Prostate gland (tissue), 2 donors: ENCODE measurements at regions not wholly inside any gene's neighbourhood (a gene's known extent, or its start where the extent isn't known, plus 50 kb on each side); places are given as distances from the start of the nearest gene placed in this dataset.
"Not testable (repeated sequence)": the region's sequence is repeated elsewhere in the genome, so short reads cannot be mapped to it uniquely, and the experiment has no call there.

Source experiments
- DNase-seq: peaks from one replicate; pipeline ENCODE4 v3.0.0-alpha.2; 2019; ENCODE audit warnings: low spot score
- H3K27ac ChIP-seq, 2 donors: fragments of 200-600 bp; sonication (generic); 2 replicates each; pipeline ENCODE4 v1.5.1; 2017 to 2019
- H3K27me3 ChIP-seq: fragments of 200-600 bp; sonication (generic); replicated peaks from 2 replicates; pipeline ENCODE4 v1.5.1; 2019; ENCODE audit not compliant: insufficient read depth
- H3K36me3 ChIP-seq, 2 donors: fragments of 200-600 bp; sonication (generic); 1 replicate in 1 of 2; 2 replicates in 1 of 2; pipeline versions ENCODE4 v1.5.1 to v1.8.1; 2017 to 2019
- H3K4me1 ChIP-seq: fragments of 200-600 bp; sonication (generic); replicated peaks from 2 replicates; pipeline ENCODE4 v1.5.1; 2019
- H3K4me3 ChIP-seq, 2 donors: fragments of 200-600 bp; sonication (generic); 2 replicates each; pipeline ENCODE4 v1.5.1; 2017 to 2019
- H3K9me3 ChIP-seq: fragments of 200-600 bp; sonication (generic); 2 replicates; pipeline ENCODE4 v1.5.1; 2017
- POLR2A ChIP-seq: fragments of 450-650 bp; IDR thresholded peaks from one replicate; pipeline ENCODE4 v1.6.1; 2016; ENCODE audit warnings: antibody characterized with exemption, mild to moderate bottlenecking
- POLR2AphosphoS5 ChIP-seq: sonication (generic); formaldehyde crosslinking; IDR thresholded peaks from one replicate; pipeline ENCODE4 v1.6.1; 2017; ENCODE audit warnings: antibody characterized with exemption
- WGBS: methylation state at CpG from one replicate; pipeline ENCODE4 v1.1.5; 2018; 5-methylcytosine and 5-hydroxymethylcytosine counted together
- intact Hi-C: fragments of 100-400 bp; cut with DNase I; formaldehyde crosslinking; loops from one replicate; pipeline ENCODE4 v1.14.2; 2022
- TF ChIP-seq, protein P1 (sequence below), 4 experiments: fragments of 200-600 bp in 2 of 4; fragments of 450-650 bp in 2 of 4; sonication (generic) in 2 of 4; IDR thresholded peaks; 1 replicate in 3 of 4; 2 replicates in 1 of 4; pipeline ENCODE4 v1.5.1; 2016 to 2019; ENCODE audit warnings: antibody characterized with exemption in 4 of 4, mild to moderate bottlenecking in 2 of 4, moderate library complexity in 2 of 4

DNA sequence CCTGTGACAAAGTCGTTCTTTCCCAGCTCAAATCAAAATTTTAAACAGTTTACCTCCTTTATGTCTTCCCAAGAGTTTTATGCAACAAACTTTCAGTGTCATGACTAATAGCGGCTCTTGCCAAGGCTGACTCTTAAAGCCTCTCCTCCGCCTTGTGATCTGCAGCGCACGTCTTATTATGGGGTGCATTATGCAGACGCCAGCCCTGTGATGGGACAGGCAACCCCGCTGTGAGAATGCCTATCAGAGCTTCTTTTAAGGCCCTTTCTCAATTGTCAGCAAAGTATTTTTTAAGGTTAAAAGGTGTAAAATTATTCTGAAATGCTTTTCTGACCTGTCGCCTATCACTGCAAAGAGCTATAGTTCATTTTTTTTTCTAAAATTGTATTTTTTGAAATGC, 152.8 kb downstream of the SOX1 start:
- no peak for DNase-seq
- 74% methylated on average over 8 of the region's 8 CpGs for whole genome bisulfite sequencing
- Histone ChIP-seq H3K4me1 (no peaks in the 10 kb centered on the region), H3K27me3 (no peaks in the 10 kb centered on the region), H3K27ac (no peak overlapping the region), H3K9me3 (no peaks in the 10 kb centered on the region), H3K4me3 (no peak overlapping the region), H3K36me3 (no peaks in the 10 kb centered on the region)
- intact Hi-C loops: no loop called here
- TF ChIP-seq POLR2A (no peak), POLR2AphosphoS5 (no peak)
- TF ChIP-seq, protein P1, sequence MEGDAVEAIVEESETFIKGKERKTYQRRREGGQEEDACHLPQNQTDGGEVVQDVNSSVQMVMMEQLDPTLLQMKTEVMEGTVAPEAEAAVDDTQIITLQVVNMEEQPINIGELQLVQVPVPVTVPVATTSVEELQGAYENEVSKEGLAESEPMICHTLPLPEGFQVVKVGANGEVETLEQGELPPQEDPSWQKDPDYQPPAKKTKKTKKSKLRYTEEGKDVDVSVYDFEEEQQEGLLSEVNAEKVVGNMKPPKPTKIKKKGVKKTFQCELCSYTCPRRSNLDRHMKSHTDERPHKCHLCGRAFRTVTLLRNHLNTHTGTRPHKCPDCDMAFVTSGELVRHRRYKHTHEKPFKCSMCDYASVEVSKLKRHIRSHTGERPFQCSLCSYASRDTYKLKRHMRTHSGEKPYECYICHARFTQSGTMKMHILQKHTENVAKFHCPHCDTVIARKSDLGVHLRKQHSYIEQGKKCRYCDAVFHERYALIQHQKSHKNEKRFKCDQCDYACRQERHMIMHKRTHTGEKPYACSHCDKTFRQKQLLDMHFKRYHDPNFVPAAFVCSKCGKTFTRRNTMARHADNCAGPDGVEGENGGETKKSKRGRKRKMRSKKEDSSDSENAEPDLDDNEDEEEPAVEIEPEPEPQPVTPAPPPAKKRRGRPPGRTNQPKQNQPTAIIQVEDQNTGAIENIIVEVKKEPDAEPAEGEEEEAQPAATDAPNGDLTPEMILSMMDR (IDR thresholded peaks at IDR 0.05): no peak

DNA sequence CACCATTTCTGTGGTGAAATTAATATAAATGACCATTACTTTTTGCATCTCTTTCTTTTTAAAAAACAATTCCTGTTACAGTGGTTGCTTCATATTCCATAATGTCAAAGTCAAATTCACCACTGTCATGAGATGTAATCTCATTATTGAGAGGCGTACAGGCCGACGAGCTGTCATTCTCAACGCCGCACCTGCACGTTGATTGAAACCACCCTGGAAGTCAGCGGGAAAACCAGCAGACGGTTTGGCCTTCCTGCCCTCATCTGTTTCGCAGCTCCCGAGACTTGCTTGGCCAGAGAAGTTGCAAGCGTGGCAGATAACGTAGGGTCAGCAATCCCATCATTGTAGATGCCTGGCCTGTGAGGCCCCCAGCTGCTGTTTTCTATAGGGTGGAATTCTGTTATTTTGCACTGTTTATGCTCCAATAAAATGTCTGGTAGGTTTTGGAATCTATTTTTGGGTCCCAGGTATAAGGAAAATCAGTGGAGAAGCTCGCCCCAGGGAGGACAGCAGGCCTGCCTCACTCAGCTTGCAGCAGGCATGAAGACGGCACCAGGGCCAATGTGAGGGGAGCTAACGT, 153.4 kb downstream of the SOX1 start:
- DNase-seq: no peak
- H3K4me1 ChIP-seq: no peaks in the 10 kb centered on the region
- H3K27me3 ChIP-seq: no peaks in the 10 kb centered on the region
- WGBS: 80% methylated on average over 15 of the region's 15 CpGs
- no peak overlapping the region for H3K4me3 ChIP-seq
- intact Hi-C loops: no loop called here
- no peaks in the 10 kb centered on the region for H3K36me3 ChIP-seq
- H3K9me3 ChIP-seq: no peaks in the 10 kb centered on the region
- H3K27ac ChIP-seq: no peak overlapping the region
- TF ChIP-seq, protein P1 (IDR thresholded peaks at IDR 0.05): no peak
- no peak for TF ChIP-seq POLR2AphosphoS5
- no peak for TF ChIP-seq POLR2A

DNA sequence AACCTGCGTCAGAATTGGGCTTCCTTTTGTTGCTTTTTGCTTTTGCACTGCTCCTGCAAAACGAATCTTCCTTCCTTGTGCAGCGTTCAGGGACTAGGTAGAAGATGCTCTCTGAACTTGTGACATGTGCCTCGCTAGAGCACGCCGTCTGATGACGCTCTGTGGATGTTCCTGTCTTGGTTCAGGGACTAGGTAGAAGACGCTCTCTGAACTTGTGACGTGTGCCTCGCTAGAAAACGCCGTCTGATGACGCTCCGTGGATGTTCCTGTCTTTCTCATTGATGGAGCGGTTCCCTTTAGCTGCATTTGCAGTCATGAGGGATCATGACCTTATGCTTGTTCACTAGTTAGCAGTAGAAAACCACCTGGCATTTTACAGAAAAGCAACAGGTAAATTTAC, 154.0 kb downstream of the SOX1 start:
- no peak for DNase-seq
- H3K4me1 ChIP-seq: no peaks in the 10 kb centered on the region
- no peaks in the 10 kb centered on the region for H3K36me3 ChIP-seq
- no peak overlapping the region for H3K4me3 ChIP-seq
- intact Hi-C loops: no loop called here
- H3K27me3 ChIP-seq: no peaks in the 10 kb centered on the region
- H3K27ac ChIP-seq: no peak overlapping the region
- 84% methylated on average over 15 of the region's 15 CpGs for WGBS
- H3K9me3 ChIP-seq: no peaks in the 10 kb centered on the region
- no peak for TF ChIP-seq POLR2AphosphoS5
- TF ChIP-seq POLR2A: no peak
- TF ChIP-seq, protein P1 (IDR thresholded peaks at IDR 0.05): no peak

DNA sequence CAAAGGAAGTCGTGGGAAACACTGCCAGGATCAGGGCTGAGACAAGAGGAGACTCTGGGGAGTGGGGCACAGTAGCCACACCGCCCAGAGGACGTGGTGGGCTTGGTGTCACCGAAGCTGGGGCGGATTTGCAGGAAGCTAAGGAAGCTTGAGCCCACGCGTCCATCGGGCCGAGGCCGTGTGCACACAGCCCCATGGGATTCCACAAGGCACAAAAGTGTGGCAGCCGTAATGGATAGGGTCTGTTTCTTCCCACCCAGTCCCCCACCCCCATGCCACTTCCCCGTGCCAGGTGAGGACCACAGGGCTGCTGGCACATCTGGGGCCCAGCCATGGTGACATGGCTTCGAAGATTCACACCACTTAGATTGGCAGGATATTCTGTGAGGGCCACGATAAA, 153.2 kb upstream of the SPACA7 start:
- H3K27me3 ChIP-seq: no peaks in the 10 kb centered on the region
- no peaks in the 10 kb centered on the region for H3K9me3 ChIP-seq
- no peak overlapping the region for H3K27ac ChIP-seq
- intact Hi-C loops: no loop called here
- no peaks in the 10 kb centered on the region for H3K4me1 ChIP-seq
- H3K36me3 ChIP-seq: no peaks in the 10 kb centered on the region
- 90% methylated on average over 14 of the region's 14 CpGs for WGBS
- no peak overlapping the region for H3K4me3 ChIP-seq
- DNase-seq: no peak
- TF ChIP-seq, protein P1 (IDR thresholded peaks at IDR 0.05): no peak
- no peak for TF ChIP-seq POLR2AphosphoS5
- no peak for TF ChIP-seq POLR2A

DNA sequence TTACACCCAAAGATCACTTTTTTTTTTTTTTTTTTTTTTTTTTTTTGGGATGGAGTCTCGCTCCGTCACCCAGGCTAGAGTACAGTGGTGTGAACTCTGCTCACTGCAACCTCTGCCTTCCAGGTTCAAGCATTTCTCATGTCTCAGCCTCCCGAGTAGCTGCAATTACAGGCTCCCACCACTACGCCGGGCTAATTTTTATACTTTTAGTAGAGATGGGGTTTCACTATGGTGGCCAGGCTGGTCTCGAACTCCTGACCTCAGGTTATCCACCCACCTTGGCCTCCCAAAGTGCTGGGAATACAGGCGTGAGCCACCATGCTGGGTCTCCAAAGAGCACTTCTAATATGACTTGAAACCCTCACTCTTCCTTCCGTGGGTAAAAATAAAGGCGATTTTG, 152.2 kb upstream of the SPACA7 start:
- H3K4me3 ChIP-seq, H3K36me3 ChIP-seq, H3K9me3 ChIP-seq, intact Hi-C loops, H3K27ac ChIP-seq, H3K27me3 ChIP-seq, DNase-seq, H3K4me1 ChIP-seq: not testable (repeated sequence)
- WGBS: 82% methylated on average over 9 of the region's 9 CpGs
